ENCODE measurements at regions not wholly inside any gene's neighbourhood (a gene's known extent, or its start where the extent isn't known, plus 50 kb on each side); places are given as distances from the start of the nearest gene placed in this dataset.

GRCh38 chr1:232287676-232288569, 342.0 kb downstream of the SIPA1L2 start:
- TF ChIP-seq CTCF (IDR thresholded peaks at IDR 0.05; ENCODE audit: control extremely low read depth, extremely low read depth, low read depth, missing control alignments): no peak
- no peak for DNase-seq (ENCODE audit: extremely low spot score)
- ChIA-PET CTCF (no interaction called here), POLR2A (no interaction called here)

GRCh38 chr1:232285138-232285537, 344.8 kb downstream of the SIPA1L2 start:
- no peak for TF ChIP-seq CTCF (IDR thresholded peaks at IDR 0.05; ENCODE audit: control extremely low read depth, extremely low read depth, low read depth, missing control alignments)
- ChIA-PET CTCF (interaction anchor here (1.0 kb wide), 1 partner anchor 15 kb away, joined by 3 read pairs; no protein-coding TSS in a partner anchor), POLR2A (no interaction called here)

GRCh38 chr1:232283864-232284263, 346.1 kb downstream of the SIPA1L2 start:
- no peak for DNase-seq (ENCODE audit: extremely low spot score)
- ChIA-PET CTCF (interaction anchor here (1.0 kb wide), 1 partner anchor 16 kb away, joined by 3 read pairs; no protein-coding TSS in a partner anchor), POLR2A (no interaction called here)
- TF ChIP-seq CTCF (IDR thresholded peaks at IDR 0.05; ENCODE audit: control extremely low read depth, extremely low read depth, low read depth, missing control alignments): no peak

More at GRCh38 chr1:232285138-232285537, 344.8 kb downstream of the SIPA1L2 start:
- no peak for DNase-seq (ENCODE audit: extremely low spot score)

GRCh38 chr1:232282498-232282897, 347.4 kb downstream of the SIPA1L2 start:
- no peak for TF ChIP-seq CTCF (IDR thresholded peaks at IDR 0.05; ENCODE audit: control extremely low read depth, extremely low read depth, low read depth, missing control alignments)
- ChIA-PET CTCF (no interaction called here), POLR2A (no interaction called here)
- DNase-seq (ENCODE audit: extremely low spot score): no peak

GRCh38 chr1:232280910-232281309, 349.0 kb downstream of the SIPA1L2 start:
- no peak for TF ChIP-seq CTCF (IDR thresholded peaks at IDR 0.05; ENCODE audit: control extremely low read depth, extremely low read depth, low read depth, missing control alignments)
- DNase-seq (ENCODE audit: extremely low spot score): no peak
- CTCF ChIA-PET: no interaction called here
- POLR2A ChIA-PET: no interaction called here

- CTCF ChIA-PET: interaction anchor here (1.2 kb wide), 1 partner anchor 13 kb away, joined by 3 read pairs; no protein-coding TSS in a partner anchor
- TF ChIP-seq CTCF (IDR thresholded peaks at IDR 0.05; ENCODE audit: control extremely low read depth, extremely low read depth, low read depth, missing control alignments): no peak
- POLR2A ChIA-PET: no interaction called here
- no peak for DNase-seq (ENCODE audit: extremely low spot score)
These were observed 350.0 kb downstream of the SIPA1L2 start for GRCh38 chr1:232279909-232280400.

Data from GM10248 (cell line).